Activated CD4-positive, alpha-beta T cell treated with anti-CD3 and anti-CD28 coated beads, Interleukin-10, Interleukin-2, amounts not matched to agents 100 ng/mL and 50 ng/mL, durations not matched to agents 16 hours and 8 hours (primary cell): ENCODE measurements at regions not wholly inside any gene's neighbourhood (a gene's known extent, or its start where the extent isn't known, plus 50 kb on each side); places are given as distances from the start of the nearest gene placed in this dataset.

Experiments used
- DNase-seq: peaks from one replicate; pipeline ENCODE4 v3.0.0-alpha.2; 2020

DNA sequence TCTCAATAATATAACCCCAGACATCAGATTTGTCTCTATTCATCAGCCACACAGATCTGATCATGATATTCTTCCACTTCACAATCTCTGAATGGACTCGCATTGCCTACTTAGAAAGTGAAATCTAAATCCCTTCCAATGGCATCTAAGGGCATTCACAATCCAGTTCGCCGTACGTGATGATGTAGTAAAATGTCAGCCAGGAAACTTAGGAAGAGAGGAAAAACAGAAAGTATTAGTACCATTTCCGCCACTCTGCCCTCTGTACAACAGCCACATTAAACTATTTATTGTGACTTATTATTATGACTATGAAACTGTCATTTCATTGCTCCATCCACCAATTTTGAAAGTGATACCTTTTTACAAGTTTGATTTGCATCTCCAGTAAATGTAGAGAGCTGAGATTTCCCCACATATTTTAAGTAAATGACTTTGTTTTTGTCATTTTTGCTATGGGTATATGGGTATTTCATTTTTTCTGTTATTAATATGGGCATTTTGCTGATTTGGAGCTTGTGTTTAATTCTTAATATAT is 69.4 kb upstream of the SMIM36 start:
- peak; percentile 76 for DNase-seq

DNA sequence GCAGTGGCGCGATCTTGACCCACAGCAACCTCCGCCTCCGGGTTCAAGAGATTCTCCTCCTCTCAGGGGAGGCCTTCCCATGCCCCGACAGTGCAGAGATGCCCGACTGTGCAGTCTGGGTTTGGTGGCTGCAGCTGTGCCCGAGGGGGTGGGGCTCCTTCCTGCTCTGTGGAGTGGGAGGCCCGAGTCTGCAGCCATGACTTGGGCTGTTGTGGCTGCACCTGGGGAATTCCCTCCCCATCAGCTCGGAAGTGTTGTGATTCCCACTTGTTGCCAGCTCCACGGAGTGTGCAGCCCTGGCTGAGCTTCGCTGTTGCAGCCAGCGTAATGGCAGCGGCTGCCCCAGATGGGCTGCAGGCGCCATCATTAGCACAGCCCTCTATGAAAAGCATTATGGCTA is 66.4 kb upstream of the SMIM36 start:
- peak; percentile 56 for DNase-seq

DNA sequence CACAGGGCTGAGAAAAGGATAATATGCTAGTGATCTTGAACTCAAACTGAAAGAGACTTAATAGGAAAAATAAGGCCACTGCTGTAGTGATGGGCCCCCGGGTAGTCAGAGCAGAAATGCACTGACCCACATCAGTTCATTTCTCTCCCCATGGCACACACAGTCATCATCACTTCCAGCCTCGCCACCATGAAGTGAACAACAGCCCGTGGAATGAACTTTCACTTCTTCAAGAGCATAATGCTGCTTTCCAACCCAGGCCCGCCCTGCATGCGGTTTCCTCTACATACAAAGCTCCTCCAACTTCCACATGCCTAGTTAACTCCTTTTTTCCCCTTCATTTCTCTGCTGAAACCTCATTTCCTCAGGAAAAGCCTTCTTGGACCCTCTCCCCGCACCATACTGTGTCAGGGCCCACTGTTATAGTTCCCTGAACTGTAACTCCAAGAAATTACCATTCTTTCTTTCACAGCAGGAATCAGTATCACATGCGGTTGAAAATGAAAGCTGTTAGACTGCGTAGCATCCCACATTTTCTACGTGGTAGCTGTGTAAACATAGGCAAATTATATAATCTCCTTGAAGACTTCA is 65.8 kb upstream of the SMIM36 start:
- peak; percentile 69 for DNase-seq

DNA sequence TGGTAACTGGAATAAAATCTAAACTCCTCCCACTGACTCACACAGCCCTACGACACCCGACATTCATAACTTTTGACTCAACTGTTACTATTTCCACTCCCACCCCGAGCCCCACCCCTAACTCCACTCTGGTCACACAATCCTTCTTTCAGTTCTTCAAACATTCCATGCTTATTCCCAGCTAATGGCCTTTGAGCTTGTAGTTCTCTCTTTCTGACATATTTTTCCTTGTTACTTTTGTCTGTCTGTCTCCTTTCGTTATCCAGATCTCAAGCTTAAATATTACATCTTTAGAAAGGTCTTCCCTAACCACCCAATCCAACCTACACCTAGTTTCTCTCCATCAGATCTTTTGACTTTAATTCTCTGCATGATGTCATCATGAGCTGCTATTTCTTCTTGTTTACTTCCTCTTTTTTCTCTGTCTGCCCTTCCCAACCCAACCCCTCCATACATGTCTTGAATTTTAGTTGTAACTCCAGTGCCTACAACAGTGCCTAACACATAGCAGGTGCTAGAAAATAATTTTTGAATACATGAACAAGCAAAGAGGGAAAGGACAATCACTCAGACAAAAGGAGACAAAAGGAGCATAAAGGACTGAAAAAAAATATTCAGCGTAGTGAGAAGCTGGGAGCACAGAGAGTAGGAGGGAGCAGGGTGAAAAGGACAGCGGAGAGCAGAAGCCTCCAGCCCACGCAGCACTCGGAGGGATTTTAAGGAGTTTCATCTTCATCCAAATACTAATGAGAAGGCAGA is 65.2 kb upstream of the SMIM36 start:
- no peak for DNase-seq

DNA sequence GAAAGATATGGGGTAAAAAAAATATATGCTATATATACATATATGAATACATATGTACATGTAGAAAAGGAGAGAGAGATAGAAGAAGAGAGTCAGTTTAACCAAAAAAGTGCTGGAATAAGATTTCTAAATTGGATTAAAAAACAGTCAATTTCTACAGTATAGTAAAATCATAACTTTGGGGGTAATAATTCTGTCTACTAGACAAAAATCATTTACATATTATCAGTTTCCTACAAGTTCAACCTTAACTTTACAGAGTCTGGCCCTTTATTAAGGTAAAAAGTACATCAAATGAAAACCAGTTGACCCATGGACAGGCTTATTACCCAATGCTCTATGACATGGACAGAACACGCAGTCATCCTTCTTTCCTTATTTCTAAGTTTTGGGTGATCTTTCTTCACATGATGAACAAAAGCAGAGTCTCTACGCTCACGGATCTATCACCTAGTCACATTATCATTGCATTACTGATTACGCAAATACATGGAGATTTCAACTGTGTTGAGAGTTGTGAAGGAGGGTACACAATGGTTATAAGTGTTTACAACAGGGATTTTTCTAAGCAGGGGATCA is 63.9 kb upstream of the SMIM36 start:
- no peak for DNase-seq

DNA sequence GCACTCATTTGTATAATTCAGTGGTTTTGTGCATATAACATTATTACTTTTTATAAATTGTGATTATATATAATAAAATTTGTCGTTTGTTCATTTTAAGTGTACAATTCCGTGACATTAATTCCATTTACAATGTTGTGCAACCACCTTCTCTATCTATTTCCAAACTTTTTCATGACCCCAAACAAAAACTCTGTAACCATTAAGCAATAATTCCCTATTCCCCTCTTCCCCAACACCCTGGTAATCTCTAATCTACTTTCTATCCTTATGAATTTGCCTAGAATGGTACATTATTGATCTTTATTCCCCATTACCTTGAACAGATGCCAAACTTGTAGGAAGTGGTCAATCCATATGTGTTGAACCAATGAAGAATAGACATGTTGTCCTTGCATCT is 61.3 kb upstream of the SMIM36 start:
- DNase-seq = no peak

DNA sequence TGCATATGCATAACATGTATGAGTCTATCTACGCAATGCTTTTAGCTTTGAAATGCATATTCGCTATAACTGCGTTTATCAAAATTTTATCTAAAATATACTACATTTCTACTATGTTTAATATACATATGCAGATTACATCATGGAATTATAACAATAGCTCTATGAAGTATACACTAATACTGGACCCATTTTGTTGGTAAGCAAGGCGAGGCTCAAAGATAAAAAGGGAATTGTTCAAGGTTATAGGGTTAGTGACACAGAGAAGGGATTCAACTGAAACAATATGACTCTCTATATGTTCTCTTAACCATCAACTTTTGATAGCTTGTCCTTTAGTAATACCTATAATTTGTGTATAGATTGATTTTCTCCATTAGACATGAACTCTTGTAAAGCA is 60.9 kb upstream of the SMIM36 start:
- no peak for DNase-seq

DNA sequence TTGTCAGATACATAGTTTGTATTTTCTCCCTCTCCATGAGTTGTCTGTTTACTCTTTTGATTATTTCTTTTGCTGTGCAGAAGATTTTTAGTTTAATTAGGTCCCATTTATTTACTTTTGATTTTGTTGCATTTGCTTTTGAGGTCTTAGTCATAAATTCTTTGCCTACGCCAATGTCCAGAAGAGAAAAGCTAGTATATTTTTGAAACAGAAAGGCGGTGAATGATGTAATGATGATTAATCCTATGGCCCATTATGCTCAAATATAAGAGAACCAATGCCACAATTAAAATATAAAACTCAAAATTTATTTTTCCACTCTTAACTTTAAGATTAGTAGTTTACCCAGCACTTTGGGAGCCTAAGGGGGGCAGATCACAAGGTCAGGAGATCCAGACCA is 59.8 kb upstream of the SMIM36 start:
- no peak for DNase-seq

DNA sequence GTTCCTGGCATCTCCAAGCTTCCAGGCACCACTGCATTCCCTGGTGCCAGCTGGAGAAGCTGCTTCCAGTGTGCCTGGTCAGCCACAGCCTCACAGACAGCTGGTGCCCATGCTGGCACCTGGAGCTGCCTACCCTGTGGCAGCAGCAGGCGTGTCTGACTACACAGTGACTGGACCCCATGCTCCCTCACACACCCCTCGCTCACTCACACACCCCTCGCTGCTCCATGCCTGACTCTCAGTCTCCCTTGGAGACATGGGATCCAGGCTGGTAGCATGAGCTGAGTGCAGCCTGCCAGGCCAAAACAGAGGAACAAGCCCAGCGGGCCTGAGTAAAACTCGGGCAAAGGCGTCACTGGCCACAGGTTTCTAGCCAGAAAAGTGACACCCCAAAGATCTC is 59.1 kb upstream of the SMIM36 start:
- DNase-seq = no peak

DNA sequence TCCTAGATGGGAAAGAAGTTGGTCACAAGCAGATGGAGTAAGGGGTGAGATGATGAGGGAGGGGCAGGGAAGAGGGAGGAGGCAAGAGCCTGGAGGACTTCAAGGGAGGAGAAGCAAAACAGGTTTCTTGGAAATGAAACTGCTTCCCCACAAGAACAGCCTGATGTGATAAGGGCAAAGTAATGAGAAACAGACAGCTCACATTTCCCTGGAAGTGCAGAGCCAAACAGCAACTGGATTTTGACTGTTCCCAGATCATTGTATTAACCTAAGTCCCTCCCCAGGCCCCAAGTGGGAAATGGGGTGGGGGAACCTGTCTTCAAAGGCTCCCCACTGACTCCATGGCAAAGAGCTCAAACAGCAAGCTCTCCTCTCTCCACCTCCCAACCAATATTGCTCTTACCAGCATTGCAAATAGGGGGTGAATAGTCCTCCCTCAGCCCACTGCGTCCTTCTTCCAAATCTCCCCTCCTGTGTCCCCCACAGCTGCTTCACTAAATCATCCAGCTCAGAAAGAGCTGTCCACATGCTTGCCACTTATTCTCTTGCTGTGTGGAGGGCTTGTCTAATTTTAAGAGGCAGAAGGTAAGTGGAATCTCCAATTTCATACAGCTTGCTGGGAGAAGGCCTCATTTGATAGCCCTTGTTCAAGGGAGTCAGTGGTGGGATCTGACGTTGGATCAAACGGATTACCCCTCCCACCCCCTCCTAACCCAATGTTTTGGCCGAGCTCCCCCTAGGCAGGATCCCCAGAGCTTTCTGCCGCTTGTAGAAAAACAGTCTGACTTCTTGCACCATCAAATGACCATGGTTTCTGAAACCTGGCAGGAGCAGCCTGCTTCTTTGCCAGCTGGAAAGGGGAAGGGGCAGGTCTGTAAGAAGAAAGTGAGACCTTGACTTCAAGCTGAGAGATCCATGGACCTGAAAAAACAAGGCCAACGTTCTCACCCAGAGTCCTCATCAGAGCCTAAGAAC is 56.3 kb upstream of the SMIM36 start:
- DNase-seq = no peak

DNA sequence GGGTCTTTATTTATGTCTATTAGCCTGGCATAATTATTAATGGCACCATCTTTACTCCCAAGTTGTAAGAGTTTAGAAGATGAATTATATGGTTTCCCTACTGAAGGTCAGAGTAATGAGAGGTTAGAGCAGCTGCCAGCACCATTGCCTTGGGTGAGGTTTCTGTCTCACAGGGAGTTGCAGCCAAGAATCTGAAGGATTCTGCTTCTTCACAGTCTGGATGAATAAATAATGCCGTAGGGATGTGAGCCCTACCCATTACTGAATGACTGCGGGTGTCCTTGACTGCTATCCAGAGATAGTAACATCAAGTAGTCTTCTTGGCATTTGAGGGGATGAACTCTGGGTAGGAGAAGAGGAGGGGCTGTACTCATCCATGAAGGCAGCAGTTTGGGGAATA is 52.8 kb upstream of the SMIM36 start:
- no peak for DNase-seq

DNA sequence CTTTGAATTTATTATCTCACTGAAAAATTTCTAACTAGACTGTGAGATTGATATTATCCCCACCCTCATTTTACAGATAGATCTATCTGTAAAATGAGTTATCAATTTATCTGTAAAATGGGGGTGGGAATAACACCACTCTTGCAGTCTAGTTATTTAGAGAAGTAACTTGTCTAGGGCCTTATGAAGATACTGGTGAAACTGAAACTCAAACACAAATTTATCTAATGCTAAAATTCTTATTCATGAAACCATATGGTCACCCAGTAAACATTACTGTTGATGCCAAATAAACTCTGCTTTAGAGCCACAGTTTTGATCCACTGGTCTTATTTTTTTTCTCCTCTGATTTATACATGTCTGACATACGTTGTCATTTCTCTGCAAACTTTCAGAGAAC is 52.1 kb upstream of the SMIM36 start:
- DNase-seq = no peak

DNA sequence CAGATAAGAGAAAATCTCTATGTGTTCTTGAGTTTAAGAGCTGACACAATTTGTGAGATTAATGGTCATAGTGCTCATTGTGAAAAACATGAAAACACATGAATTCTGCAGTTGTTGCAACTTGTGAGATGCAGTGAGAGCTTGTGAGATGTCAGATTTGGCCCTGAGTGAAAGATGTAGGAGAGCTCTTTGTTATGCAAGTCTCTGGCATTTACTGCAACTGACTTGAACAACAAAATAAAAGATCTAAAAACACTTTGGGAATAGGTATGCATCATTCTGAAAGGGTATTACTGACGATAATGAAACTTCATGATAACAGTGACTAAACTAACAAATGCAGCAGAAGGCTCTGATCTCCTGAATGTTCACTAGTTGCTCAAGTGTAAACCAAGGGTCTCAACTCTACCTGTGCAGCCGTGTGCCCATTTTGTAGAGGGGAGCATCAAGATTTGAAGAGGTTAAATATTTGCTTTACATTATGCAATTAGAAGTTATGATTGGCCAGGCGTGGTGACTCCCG is 50.8 kb upstream of the SMIM36 start:
- peak; percentile 33 for DNase-seq

DNA sequence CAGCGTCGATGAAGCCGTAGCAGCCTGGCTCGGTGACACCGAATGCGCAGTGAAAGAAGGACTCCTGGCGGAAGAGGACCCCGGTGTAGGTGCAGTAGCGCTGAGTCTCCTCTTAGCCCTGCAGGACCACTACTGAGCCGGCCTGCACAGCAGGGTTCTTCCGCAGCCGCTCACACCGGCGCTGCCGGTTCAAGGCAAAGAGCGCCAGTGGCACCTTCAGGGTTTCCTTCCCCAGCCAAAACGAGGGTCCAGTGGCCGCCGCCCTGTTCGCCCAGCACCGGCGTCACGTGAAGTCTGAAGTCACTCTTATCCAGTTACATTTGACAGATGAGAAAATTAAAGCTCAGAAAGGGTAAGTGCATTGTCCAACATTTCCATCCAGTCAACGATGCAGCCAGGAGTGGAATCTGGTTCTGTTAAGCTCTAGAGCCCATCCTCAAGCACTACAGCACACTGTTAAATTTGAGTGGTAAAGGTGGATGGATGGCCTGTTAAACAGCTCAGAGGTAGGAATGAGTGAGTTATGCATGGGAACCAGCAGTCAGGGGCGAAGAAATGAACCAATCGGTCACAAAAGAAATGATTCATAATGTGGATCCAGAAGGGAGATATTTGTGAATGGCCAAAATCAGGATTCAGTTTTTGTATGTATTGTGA is 50.2 kb upstream of the SMIM36 start:
- no peak for DNase-seq
